ENCODE measurements at regions not wholly inside any gene's neighbourhood (a gene's known extent, or its start where the extent isn't known, plus 50 kb on each side); places are given as distances from the start of the nearest gene placed in this dataset.

DNA sequence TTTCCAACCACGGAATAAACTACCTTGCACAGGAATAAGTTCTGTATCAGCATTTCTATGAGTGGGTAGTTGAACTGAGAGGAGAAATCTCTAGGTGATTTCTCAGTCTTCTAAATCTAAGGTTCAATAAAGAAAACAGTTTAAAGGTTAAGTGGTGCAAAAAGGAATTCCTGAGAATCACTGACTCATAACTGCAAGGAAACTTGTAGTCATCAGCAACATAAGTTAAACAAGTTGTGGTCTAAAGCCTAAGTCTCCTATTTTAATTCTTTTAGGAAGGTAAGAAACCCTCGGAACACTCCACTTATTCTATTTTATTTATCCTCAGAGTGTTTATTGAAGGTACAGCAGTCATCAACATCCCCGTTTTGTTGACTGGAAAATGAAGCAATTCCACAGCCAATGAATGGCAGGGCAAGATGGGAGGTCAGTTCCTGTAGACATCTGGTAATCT, 92.4 kb upstream of the PIK3CG start:
- TF ChIP-seq CTCF (IDR thresholded peaks at IDR 0.05; ENCODE audit: insufficient read depth, low read depth, low read length) (no peak), EZH2 (IDR thresholded peaks at IDR 0.05; ENCODE audit: insufficient read depth, low read length) (no peak)
